ENCODE measurements at regions not wholly inside any gene's neighbourhood (a gene's known extent, or its start where the extent isn't known, plus 50 kb on each side); places are given as distances from the start of the nearest gene placed in this dataset.
"Not testable (repeated sequence)": the region's sequence is repeated elsewhere in the genome, so short reads cannot be mapped to it uniquely, and the experiment has no call there.

- no peak for DNase-seq
These were observed 141.6 kb upstream of the PALMD start for GRCh38 chr1:99504287-99504686.

- DNase-seq, result no peak
These were observed 139.3 kb upstream of the PALMD start for GRCh38 chr1:99506631-99507030.

- not testable (repeated sequence) for DNase-seq
These were observed 138.5 kb upstream of the PALMD start for GRCh38 chr1:99507446-99507845.

- no peak for DNase-seq
These were observed 137.8 kb upstream of the PALMD start for GRCh38 chr1:99507906-99508732.

- DNase-seq, result not testable (repeated sequence)
These were observed 137.0 kb upstream of the PALMD start for GRCh38 chr1:99508733-99509445.

GRCh38 chr1:99514823-99515552 is 130.9 kb upstream of the PALMD start:
- DNase-seq, result not testable (repeated sequence)

- no peak for DNase-seq
These were observed 129.8 kb upstream of the PALMD start for GRCh38 chr1:99516141-99516540.

GRCh38 chr1:99520121-99520520 is 125.8 kb upstream of the PALMD start:
- no peak for DNase-seq

GRCh38 chr1:99525331-99525730 is 120.6 kb upstream of the PALMD start:
- DNase-seq, result no peak

- DNase-seq, result no peak
These were observed 118.8 kb upstream of the PALMD start for GRCh38 chr1:99527078-99527477.

- no peak for DNase-seq
These were observed 118.4 kb upstream of the PALMD start for GRCh38 chr1:99527545-99527944.

GRCh38 chr1:99529002-99529401 is 116.9 kb upstream of the PALMD start:
- DNase-seq, result no peak

- no peak for DNase-seq
These were observed 114.2 kb upstream of the PALMD start for GRCh38 chr1:99531578-99532275.

- no peak for DNase-seq
These were observed 113.7 kb upstream of the PALMD start for GRCh38 chr1:99532276-99532580.

- no peak for DNase-seq
These were observed 111.8 kb upstream of the PALMD start for GRCh38 chr1:99533909-99534637.

GRCh38 chr1:99534638-99534930 is 111.3 kb upstream of the PALMD start:
- DNase-seq, result no peak

GRCh38 chr1:99535470-99536164 is 110.3 kb upstream of the PALMD start:
- DNase-seq, result no peak

GRCh38 chr1:99537886-99538617 is 107.9 kb upstream of the PALMD start:
- no peak for DNase-seq

GRCh38 chr1:99538618-99538956 is 107.3 kb upstream of the PALMD start:
- DNase-seq, result no peak

- DNase-seq, result no peak
These were observed 106.8 kb upstream of the PALMD start for GRCh38 chr1:99539131-99539530.

GRCh38 chr1:99540744-99541143 is 105.2 kb upstream of the PALMD start:
- no peak for DNase-seq
